ENCODE measurements at regions not wholly inside any gene's neighbourhood (a gene's known extent, or its start where the extent isn't known, plus 50 kb on each side); places are given as distances from the start of the nearest gene placed in this dataset.

DNA sequence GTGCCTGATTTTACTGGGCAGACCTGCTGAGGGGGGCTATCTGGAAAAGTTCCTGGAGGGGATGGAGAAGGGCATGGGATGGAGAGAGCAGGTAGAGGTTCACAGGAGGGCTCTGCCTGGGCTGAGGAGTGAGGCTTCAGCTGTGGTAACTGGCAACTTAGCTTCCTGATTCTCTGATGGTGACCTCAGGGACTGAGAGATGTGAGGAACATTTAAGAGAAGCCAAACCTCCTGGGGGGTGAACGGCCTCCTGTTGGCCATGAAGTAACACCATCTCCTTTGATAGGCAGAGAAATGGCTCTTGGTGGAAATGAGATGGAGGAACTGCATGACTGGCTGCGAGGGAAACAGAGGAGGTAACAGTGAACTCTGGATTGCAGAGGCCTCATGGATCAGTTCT, 97.3 kb upstream of the ROPN1 start:
- H3K4me3 ChIP-seq (ENCODE audit: low read length, poor library complexity, severe bottlenecking), result no peak overlapping the region

DNA sequence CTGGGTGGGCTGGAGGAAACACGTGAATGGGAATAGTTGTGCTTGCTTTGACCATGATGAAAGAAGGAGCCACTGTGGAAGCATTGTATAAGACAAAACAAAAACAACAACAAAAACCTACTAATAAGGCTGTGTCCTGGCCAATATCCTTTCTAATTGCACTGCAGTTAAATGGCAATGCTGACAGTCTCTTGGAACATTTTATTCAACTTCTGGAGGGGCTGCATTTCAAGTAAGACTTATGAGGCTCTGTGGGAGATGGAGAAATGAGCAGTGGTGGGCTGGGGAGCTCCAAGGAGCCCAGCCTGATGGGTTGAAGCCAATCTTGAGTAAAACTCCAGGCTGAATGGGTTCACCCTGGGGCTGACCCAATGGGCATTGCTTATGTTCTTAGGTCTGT, 99.8 kb upstream of the ROPN1 start:
- H4K20me1 ChIP-seq (ENCODE audit: insufficient read depth, low read length, poor library complexity, severe bottlenecking), result no peaks in the 10 kb centered on the region
- H3K27me3 ChIP-seq (ENCODE audit: insufficient read depth, low read length, poor library complexity, severe bottlenecking), result no peaks in the 10 kb centered on the region
- H3K79me2 ChIP-seq (ENCODE audit: insufficient read depth, low read length), result peaks cover 4% of the 10 kb centered on the region; the same call in 1 of the 2 replicates
- H3K4me3 ChIP-seq (ENCODE audit: low read length, poor library complexity, severe bottlenecking), result no peak overlapping the region
- no peaks in the 10 kb centered on the region for H3K36me3 ChIP-seq (ENCODE audit: insufficient read depth, low read length)
- H3F3A ChIP-seq (ENCODE audit: low read depth), result no peaks in the 10 kb centered on the region
- H3K4me1 ChIP-seq (ENCODE audit: insufficient read depth, low read length, poor library complexity, severe bottlenecking), result peaks cover 72% of the 10 kb centered on the region
- peak overlapping the region; percentile 74 for H3K9ac ChIP-seq (ENCODE audit: low read depth, low read length, poor library complexity, severe bottlenecking)
- TF ChIP-seq EZH2phosphoT487 (IDR thresholded peaks at IDR 0.05; ENCODE audit: borderline replicate concordance), result no peak
- TF ChIP-seq, protein P1, sequence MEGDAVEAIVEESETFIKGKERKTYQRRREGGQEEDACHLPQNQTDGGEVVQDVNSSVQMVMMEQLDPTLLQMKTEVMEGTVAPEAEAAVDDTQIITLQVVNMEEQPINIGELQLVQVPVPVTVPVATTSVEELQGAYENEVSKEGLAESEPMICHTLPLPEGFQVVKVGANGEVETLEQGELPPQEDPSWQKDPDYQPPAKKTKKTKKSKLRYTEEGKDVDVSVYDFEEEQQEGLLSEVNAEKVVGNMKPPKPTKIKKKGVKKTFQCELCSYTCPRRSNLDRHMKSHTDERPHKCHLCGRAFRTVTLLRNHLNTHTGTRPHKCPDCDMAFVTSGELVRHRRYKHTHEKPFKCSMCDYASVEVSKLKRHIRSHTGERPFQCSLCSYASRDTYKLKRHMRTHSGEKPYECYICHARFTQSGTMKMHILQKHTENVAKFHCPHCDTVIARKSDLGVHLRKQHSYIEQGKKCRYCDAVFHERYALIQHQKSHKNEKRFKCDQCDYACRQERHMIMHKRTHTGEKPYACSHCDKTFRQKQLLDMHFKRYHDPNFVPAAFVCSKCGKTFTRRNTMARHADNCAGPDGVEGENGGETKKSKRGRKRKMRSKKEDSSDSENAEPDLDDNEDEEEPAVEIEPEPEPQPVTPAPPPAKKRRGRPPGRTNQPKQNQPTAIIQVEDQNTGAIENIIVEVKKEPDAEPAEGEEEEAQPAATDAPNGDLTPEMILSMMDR (conservative IDR thresholded peaks at IDR 0.05; ENCODE audit: low read length), result no peak
- no peak overlapping the region for H2AFZ ChIP-seq (ENCODE audit: low read length)
- peak overlapping the region; percentile 71 for H3K4me2 ChIP-seq (ENCODE audit: low read depth, low read length, poor library complexity, severe bottlenecking)
- H3K9me2 ChIP-seq (replicated peaks; ENCODE audit: low read depth, low read length), result no peaks in the 10 kb centered on the region
- no peaks in the 10 kb centered on the region for H3K9me3 ChIP-seq (ENCODE audit: insufficient read depth, low read depth, low read length)

More for the DNA sequence above, 97.3 kb upstream of the ROPN1 start:
- no peak overlapping the region for H3K9ac ChIP-seq (ENCODE audit: low read depth, low read length, poor library complexity, severe bottlenecking)
- H2AFZ ChIP-seq (ENCODE audit: low read length), result no peak overlapping the region
- H3K27me3 ChIP-seq (ENCODE audit: insufficient read depth, low read length, poor library complexity, severe bottlenecking), result no peaks in the 10 kb centered on the region
- no peaks in the 10 kb centered on the region for H3K9me2 ChIP-seq (replicated peaks; ENCODE audit: low read depth, low read length)
- no peaks in the 10 kb centered on the region for H3F3A ChIP-seq (ENCODE audit: low read depth)
- peaks cover 63% of the 10 kb centered on the region for H3K4me1 ChIP-seq (ENCODE audit: insufficient read depth, low read length, poor library complexity, severe bottlenecking)
- no peaks in the 10 kb centered on the region for H4K20me1 ChIP-seq (ENCODE audit: insufficient read depth, low read length, poor library complexity, severe bottlenecking)
- H3K4me2 ChIP-seq (ENCODE audit: low read depth, low read length, poor library complexity, severe bottlenecking), result no peak overlapping the region
- H3K36me3 ChIP-seq (ENCODE audit: insufficient read depth, low read length), result no peaks in the 10 kb centered on the region
- peaks cover 4% of the 10 kb centered on the region; the same call in 1 of the 2 replicates for H3K79me2 ChIP-seq (ENCODE audit: insufficient read depth, low read length)
- no peaks in the 10 kb centered on the region for H3K9me3 ChIP-seq (ENCODE audit: insufficient read depth, low read depth, low read length)
- TF ChIP-seq, protein P1 (conservative IDR thresholded peaks at IDR 0.05; ENCODE audit: low read length), result no peak
- no peak for TF ChIP-seq EZH2phosphoT487 (IDR thresholded peaks at IDR 0.05; ENCODE audit: borderline replicate concordance)

DNA sequence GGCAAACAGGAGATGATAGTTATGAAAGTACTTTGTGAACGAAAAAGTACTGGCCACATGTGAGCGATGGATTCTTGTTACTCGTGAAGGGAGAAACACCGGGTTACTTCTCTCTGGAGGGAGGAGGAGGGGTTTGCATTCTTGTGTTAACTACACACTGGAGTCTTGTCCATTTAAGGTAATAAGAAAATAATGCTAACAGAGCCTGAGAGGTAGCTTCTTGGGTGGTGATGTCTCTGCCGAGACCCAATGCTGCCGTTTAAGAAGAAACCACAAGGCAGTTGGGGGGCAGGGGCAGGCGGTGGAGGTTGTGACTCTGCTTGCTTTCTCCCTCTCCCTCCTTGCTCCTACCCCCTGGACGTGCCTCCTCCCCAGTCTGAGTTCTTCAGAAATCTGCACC, 100.9 kb upstream of the ROPN1 start:
- Histone ChIP-seq H3K4me1 (ENCODE audit: insufficient read depth, low read length, poor library complexity, severe bottlenecking) (peaks cover 66% of the 10 kb centered on the region), H3K9me2 (replicated peaks; ENCODE audit: low read depth, low read length) (no peaks in the 10 kb centered on the region), H3K79me2 (ENCODE audit: insufficient read depth, low read length) (peaks cover 4% of the 10 kb centered on the region; the same call in 1 of the 2 replicates), H3K4me2 (ENCODE audit: low read depth, low read length, poor library complexity, severe bottlenecking) (peak overlapping the region; percentile 71), H3K36me3 (ENCODE audit: insufficient read depth, low read length) (no peaks in the 10 kb centered on the region), H3F3A (ENCODE audit: low read depth) (no peaks in the 10 kb centered on the region), H2AFZ (ENCODE audit: low read length) (peak overlapping the region; percentile 38), H3K27me3 (ENCODE audit: insufficient read depth, low read length, poor library complexity, severe bottlenecking) (no peaks in the 10 kb centered on the region), H3K4me3 (ENCODE audit: low read length, poor library complexity, severe bottlenecking) (peak overlapping the region; percentile 40), H3K9ac (ENCODE audit: low read depth, low read length, poor library complexity, severe bottlenecking) (peak overlapping the region; percentile 74), H3K9me3 (ENCODE audit: insufficient read depth, low read depth, low read length) (no peaks in the 10 kb centered on the region), H4K20me1 (ENCODE audit: insufficient read depth, low read length, poor library complexity, severe bottlenecking) (no peaks in the 10 kb centered on the region)
- TF ChIP-seq, protein P1 (conservative IDR thresholded peaks at IDR 0.05; ENCODE audit: low read length), result no peak
- TF ChIP-seq EZH2phosphoT487 (IDR thresholded peaks at IDR 0.05; ENCODE audit: borderline replicate concordance), result no peak

All from Loucy (cell line).